ENCODE measurements at regions not wholly inside any gene's neighbourhood (a gene's known extent, or its start where the extent isn't known, plus 50 kb on each side); places are given as distances from the start of the nearest gene placed in this dataset.
A peak's percentile ranks its signal among the peaks of the same experiment; 100 is the strongest.
"Not testable (repeated sequence)": the region's sequence is repeated elsewhere in the genome, so short reads cannot be mapped to it uniquely, and the experiment has no call there.

DNA sequence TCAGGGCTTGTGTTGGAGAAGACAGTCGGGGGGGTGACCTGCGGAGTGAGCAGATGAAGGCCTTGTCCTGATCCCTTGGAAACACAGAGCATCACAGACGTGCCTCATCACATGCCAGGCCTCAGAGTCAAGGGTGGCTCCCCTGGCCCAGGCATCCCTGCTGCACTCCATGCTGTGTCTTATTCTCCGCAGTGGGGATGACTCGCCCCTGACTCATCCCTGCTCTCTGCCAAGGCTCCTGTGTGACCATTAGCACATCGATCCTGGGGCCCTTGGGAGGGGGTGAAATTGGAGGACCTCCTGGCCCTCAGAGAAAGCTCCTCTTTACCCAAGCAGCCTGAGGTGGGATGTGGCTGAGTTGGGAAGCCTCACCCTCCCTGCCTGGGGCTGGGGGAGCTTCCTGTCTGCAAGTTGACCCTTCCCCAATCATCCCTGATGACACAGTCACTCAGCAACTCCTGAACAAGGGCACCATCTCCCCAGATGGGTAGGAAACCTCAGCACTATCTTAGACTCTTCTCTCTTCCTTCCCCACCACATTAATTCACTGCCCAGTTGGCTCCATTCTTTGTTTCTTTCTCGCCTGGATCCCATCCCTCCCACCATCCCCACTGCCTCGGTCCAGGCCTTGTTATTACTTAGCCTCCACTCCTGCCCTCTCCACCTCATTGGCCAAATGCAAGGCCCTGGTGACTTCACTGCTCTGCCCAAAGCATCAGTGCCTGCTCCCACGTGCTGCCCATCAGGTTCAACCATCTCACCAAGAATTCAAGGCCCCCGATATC lies 74.6 kb downstream of the CAMK2N1 start:
- no peak overlapping the region for H3K4me3 ChIP-seq (ENCODE audit: low read length)

GRCh38 chr1:20410503-20410902 lies 75.5 kb downstream of the CAMK2N1 start:
- H3K4me3 ChIP-seq (ENCODE audit: low read length): no peak overlapping the region
- DNase-seq (ENCODE audit: low read depth): peak; percentile 25
- TF ChIP-seq, protein P1, sequence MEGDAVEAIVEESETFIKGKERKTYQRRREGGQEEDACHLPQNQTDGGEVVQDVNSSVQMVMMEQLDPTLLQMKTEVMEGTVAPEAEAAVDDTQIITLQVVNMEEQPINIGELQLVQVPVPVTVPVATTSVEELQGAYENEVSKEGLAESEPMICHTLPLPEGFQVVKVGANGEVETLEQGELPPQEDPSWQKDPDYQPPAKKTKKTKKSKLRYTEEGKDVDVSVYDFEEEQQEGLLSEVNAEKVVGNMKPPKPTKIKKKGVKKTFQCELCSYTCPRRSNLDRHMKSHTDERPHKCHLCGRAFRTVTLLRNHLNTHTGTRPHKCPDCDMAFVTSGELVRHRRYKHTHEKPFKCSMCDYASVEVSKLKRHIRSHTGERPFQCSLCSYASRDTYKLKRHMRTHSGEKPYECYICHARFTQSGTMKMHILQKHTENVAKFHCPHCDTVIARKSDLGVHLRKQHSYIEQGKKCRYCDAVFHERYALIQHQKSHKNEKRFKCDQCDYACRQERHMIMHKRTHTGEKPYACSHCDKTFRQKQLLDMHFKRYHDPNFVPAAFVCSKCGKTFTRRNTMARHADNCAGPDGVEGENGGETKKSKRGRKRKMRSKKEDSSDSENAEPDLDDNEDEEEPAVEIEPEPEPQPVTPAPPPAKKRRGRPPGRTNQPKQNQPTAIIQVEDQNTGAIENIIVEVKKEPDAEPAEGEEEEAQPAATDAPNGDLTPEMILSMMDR (conservative IDR thresholded peaks at IDR 0.05; ENCODE audit: low read length): no peak

More for the DNA sequence above, 74.6 kb downstream of the CAMK2N1 start:
- TF ChIP-seq, protein P1 (conservative IDR thresholded peaks at IDR 0.05; ENCODE audit: low read length): no peak
- peak; percentile 92 for DNase-seq (ENCODE audit: low read depth)

DNA sequence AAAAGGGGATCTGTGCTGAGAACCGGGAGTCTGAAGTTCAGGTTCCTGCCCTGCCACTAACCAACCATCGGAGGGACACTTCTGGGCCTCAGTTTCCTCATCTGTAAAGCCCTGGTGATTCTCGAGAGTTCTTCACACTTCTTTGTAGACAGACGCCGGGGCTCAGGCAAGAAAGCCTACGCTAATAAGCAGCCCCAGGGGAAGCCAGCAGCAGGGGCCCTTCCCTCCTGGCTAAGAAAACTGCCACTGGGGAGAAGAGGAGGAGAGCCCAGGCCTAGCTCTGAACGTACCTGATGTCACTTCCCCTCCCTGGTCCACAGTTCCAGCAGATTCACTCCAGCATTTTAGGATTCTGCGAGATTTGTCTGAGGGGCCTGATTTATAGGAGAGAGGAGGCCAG lies 76.0 kb downstream of the CAMK2N1 start:
- no peak for DNase-seq (ENCODE audit: low read depth)
- H3K4me3 ChIP-seq (ENCODE audit: low read length): no peak overlapping the region
- TF ChIP-seq, protein P1 (conservative IDR thresholded peaks at IDR 0.05; ENCODE audit: low read length): no peak

DNA sequence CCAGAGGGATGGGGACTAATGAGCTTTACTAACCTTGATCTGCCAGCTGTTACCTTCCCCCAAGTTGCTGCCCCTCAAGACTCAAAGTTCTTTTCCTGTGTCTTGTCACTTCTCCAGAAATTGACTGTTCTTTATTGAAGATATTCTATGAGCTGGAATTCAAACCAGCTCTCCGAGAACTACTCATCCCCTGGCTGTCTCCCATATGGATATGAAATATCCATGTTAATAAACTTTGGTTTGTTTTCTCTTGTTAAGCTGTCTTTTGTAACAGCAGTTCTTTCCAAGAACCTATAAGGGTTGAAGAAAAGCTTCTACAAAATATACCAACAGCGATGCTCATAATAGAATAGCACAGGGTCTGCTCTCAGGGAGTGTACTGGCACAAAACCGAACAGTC lies 77.0 kb downstream of the CAMK2N1 start:
- H3K4me3 ChIP-seq (ENCODE audit: low read length): no peak overlapping the region
- TF ChIP-seq, protein P1 (conservative IDR thresholded peaks at IDR 0.05; ENCODE audit: low read length): no peak
- DNase-seq (ENCODE audit: low read depth): no peak

- peak; percentile 46 for DNase-seq (ENCODE audit: low read depth)
- H3K4me3 ChIP-seq (ENCODE audit: low read length): not testable (repeated sequence)
These were observed 77.8 kb downstream of the CAMK2N1 start for GRCh38 chr1:20408133-20408650.

- H3K4me3 ChIP-seq (ENCODE audit: low read length): no peak overlapping the region
- peak; percentile 86 for DNase-seq (ENCODE audit: low read depth)
- TF ChIP-seq, protein P1 (conservative IDR thresholded peaks at IDR 0.05; ENCODE audit: low read length): no peak
These were observed 80.0 kb downstream of the CAMK2N1 start for GRCh38 chr1:20405893-20406604.

DNA sequence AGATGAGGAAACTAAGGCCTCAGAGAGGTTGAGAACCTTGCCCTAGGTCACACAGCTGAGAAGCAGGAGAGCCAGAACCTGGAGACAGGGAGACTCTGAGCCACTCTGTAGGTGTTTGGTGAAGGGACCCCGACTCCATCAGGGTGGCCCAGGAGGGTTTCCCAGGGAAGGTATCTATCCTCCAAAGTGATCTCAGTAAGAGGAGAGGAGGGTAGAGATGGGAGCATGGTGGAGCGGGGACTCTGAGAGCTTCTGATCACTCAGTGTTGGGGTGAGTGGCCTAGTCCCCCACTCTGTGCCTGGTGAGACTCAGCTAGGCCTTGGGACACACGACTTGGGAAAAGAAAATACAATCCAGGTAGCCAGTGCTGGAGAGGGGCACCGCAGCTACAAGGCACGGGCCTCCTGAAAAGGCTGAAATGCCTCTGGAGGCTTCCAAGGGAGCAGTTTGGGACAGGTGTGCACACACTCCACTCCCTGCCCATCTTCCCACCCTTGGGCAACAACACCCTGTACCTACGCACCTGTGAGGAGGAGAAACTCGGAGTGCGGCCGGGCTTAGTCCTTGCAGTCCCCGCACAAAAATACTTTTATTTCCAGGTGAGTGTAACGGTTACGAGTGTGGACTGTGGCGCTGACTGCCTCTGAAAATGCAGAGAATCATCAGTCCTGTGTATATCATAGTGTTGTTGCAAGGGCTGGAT lies 80.8 kb downstream of the CAMK2N1 start:
- H3K4me3 ChIP-seq (ENCODE audit: low read length): no peak overlapping the region
- TF ChIP-seq, protein P1 (conservative IDR thresholded peaks at IDR 0.05; ENCODE audit: low read length): no peak
- DNase-seq (ENCODE audit: low read depth): no peak
